ENCODE measurements at regions not wholly inside any gene's neighbourhood (a gene's known extent, or its start where the extent isn't known, plus 50 kb on each side); places are given as distances from the start of the nearest gene placed in this dataset.

- TF ChIP-seq POLR2AphosphoS5 (IDR thresholded peaks at IDR 0.05; ENCODE audit: insufficient read depth, low read depth, low read length), result no peak
- TF ChIP-seq CTCF (IDR thresholded peaks at IDR 0.05; ENCODE audit: extremely low read depth in 1 of 2, insufficient read depth in 1 of 2, low read depth in 1 of 2, low read length in 2 of 2), result no peak
- TF ChIP-seq POLR2A (IDR thresholded peaks at IDR 0.05; ENCODE audit: low read depth, low read length), result no peak
- no peak for TF ChIP-seq EZH2 (IDR thresholded peaks at IDR 0.05; ENCODE audit: borderline replicate concordance, low read depth, low read length, severe bottlenecking)
Observed at GRCh38 chr2:67318031-67318430, 79.1 kb upstream of the ETAA1 start.

Data from endothelial cell of umbilical vein (primary cell).